Activated gamma-delta T cell treated with anti-CD3 and anti-CD28 coated beads, Interleukin-2, amount 50 U/mL, for 16 hours (primary cell): ENCODE measurements at regions not wholly inside any gene's neighbourhood (a gene's known extent, or its start where the extent isn't known, plus 50 kb on each side); places are given as distances from the start of the nearest gene placed in this dataset.
"Not testable (repeated sequence)": the region's sequence is repeated elsewhere in the genome, so short reads cannot be mapped to it uniquely, and the experiment has no call there.

Source experiments
- DNase-seq: peaks from one replicate; pipeline ENCODE4 v3.0.0-alpha.2; 2020; ENCODE audit warnings: low read depth

DNA sequence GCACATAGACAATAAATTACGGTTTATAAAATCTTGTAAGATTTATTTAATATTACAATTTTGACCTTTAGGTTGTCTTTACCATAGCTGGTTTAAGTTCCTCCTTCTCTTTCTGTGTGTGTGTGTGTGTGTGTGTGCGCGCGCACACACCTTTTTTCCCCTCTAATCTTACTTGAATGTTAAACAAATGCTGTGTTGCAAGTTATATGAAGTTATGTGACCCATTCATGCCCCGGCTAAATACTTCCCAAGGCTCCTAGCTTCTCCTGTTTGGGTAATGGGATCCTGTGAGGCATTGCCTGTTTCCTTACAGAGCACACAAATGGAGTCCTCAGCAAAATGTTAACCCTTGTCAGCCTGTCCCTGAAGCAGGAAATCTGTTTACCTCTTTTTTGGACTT, 125.6 kb upstream of the ZNF608 start:
- no peak for DNase-seq

DNA sequence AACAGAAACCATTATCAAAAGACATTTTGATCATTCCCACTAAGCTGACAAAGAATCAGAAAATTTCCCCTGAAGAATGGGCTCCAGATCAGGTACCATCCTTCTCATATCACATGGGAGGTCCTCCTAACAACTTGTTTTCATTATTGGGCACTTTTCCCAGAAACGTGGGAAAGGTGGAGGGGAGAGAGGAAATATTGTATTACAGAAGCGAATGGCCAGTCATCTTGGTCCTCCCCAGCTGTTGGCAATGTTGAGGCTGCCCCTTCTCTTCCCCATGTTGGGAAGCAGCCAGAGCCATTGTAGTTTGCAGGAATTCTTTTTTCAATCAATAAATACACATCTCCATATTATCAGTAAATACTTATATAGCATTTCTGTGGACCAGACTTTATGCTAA, 126.2 kb upstream of the ZNF608 start:
- no peak for DNase-seq

DNA sequence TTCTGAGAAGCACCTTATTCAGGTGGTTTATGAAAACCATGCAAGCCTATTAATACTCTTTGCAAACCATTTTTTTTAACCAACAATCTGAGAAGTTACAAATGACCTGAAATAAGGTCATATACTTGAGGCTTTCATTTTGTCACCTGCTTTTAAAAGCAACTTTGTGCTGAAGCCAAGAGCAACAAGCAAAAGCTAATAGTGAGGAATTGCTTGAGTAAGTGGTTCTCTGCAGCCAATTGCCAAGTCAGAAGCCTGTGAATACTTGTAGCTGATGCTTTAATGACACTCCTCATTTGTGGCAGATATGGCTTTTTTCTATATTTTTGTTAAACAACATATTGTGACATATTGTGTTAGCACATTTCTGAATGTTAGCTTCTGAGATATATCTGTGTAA, 126.7 kb upstream of the ZNF608 start:
- no peak for DNase-seq

DNA sequence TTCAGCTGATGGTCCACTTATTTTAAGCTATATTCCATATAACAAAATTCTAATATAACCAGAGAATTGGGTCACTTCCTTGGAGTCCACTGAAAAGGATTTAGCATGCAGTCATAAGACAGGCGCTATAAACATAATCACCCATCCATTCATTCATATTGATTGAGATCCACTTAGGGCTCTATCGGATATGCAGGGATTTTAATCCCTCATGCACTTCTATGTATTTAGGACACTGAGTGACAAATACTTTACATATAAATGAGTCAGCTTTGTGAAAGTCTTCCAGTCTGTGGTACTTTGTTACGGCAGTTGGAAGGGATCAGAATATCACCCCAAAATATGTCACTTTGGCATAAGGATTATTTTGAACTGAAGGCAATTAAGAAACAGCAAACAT, 127.3 kb upstream of the ZNF608 start:
- DNase-seq, result no peak

DNA sequence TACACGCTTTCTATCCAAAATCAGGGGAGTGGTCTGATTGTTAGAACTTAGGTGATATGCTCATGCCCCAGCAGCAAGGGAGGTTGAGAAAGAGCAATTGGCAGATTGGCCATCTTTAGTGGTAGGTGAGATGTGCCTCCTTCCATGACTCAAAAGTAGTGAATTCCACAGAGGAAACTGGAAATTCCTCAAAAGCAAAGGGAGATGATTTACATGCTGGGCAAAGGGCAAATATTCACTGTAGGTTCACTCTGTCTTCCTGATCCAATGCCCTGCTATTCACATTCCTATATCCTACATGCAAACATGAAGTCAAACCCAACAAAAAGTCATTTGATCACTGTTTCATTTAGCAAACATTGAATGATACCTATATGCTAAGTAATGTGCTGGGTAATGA, 130.1 kb upstream of the ZNF608 start:
- DNase-seq, result no peak

DNA sequence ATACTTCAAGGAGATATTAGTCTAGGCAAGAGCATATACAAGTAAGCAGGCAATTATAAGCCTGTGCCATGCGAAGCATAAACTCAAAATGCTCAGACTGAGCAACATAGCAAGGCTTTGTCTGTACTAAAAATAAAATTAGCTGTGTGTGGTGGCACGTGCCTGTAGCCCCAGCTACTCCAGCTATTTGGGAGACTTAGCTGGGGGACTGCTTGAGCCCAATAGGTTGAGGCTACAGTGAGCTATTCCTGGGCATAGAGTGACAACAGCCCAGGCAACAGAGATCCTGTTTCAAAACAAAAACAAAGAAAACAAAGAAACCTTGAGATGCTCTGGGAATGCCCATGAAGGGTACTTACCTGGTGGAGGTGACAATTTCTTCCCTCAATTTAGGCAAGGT, 130.5 kb upstream of the ZNF608 start:
- no peak for DNase-seq

DNA sequence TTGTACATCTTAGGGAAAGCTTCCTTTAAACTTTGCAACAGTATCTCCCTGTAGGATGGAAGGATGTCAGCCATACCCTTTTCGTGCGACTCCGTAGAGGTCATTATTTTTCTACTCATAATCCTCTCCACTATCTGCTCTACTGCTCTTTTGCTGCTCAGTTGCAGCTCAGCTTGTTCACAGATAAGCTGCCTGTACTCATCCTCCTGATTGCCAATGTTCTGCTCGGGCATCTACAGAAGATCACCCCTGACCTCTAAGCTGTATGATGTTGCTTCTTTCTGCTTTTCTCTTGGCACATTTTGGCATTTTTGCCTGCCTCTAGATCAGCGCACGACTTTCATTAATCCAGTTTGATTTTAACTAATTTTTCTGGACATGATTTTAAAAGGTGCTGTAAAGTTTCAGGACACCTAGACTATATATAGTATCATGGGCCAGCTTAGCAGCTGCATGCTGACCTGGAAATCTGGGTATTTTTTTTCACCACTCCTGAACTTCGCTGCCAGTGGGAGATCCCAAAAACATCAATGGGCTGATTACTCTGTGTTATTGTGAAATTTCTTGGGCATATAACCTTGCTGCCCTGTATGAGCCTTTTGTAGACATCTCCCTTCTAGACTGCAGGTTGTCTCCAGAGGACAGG, 131.2 kb upstream of the ZNF608 start:
- DNase-seq, result no peak

DNA sequence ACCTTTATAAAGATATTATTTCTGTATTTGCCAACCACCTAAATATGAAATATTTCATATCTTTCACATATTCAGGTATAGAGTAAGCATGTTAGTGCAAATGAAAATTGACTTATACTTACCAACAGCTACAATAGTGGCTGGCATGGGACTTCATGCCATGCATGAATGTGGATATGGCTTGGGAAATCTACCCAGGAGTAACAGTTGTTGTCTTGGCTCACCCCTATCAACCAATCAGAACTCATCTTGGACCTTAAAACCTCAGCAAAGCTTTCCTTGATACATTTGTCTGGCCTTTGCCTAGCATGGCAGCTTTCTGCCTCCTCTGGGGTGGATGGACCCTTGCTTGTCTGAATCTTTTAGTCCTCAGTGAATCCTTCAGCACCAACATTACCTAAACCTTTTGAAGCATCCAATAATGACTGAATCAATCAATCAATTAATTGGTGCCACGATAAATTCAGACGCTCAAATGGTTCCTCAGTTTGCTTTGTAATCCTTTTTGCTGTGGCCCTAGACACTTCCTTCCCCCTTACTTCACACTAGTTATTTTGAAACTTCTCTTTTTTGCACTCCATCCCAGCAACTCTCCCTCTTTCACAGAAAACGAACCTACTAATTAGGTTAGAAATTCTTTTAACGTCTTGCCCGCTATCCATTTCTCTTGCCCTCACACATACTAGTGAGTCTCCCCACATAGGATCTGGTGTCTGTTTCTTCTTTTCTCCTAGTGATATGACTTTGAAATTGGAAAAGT, 132.3 kb upstream of the ZNF608 start:
- no peak for DNase-seq

DNA sequence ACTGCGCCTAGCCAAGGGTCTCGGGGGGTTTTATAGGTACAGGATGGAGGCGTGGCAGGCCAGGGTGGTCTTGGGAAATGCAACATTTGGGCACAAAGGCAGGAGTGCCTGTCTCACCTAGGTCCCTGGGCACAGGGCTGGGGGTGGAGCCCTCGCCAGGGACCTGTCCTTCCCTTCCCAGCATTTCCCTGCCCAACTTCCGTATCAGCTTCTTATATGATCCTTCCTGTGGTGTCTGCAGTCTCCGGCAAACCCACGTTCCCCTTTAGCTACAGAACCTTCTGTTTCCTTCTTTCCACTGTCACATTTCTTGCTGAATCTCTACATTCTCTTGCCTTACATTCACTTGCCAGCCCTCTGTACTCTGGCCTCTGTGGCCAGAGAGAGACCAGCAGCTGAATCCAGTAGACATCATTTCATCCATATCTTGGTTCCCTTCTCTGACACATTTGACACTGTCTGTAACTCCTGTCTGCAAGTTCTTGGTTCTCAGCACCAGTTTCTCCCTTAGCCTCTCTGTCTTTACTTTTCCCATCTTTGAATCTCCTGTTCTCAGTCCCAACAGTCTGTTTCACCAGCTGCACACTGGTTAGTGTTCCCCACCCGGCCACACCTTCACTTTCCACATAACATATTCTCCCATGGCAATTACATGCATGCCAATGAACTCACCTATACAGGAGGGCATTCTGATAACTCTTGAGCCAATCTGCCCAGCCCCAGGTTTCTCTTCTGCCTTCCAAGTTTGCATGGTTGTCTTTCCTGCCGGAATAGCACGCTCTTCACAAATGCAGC, 134.7 kb upstream of the ZNF608 start:
- DNase-seq, result no peak

DNA sequence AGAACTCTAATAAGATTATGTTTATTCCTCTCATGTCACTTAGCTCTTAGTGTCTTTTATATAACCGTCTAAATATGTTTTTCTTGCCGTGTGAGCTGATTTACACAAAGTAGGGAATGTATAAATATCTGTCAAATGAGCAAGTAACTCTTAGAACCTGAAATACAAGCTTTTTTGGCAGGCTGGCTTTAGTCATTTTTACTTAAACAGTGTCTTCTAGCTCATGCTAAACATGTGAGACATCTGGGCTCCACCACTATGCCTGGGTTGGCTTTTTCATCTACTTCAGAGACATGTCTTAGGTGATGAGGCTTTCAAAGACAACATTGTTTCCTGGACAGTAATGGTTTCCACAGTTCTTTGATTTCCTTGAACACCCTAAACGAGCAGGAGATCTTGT, 137.2 kb upstream of the ZNF608 start:
- DNase-seq, result no peak

DNA sequence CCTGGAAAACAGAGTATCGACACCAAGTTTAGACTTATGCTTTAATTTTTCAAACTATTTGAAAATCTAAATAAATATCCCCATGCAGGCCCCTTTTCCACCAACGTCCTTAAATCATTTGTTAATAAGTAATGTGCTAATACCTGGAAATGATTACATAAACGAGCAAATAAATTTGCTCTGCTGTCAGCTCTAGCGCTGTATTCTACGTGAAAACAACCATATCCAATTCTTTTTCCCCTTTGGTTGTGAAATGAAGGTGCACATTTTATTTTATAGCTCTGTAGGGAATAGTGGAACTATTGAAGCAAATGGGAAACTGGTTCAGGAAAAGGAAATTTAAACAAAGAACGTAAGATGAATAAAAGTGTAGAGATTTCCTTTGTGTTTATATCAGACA, 137.7 kb upstream of the ZNF608 start:
- DNase-seq, result no peak

DNA sequence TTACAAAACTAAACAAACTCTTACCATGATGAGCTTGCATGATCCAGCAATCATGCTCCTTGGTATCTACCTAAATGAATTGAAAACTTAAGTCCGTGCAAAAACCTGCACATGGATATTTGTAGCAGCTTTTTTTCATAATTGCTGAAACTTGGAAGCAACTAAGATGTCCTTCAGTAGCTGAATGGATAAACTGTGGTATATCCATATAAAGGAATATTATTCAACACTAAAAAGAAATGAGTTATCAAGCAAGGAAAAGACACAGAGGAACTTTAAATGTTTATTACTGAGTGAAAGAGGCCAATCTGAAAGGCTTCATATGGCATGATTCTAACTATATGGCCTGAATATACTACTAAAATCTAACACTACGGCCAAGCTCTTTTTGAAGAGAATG, 139.1 kb upstream of the ZNF608 start:
- no peak for DNase-seq

DNA sequence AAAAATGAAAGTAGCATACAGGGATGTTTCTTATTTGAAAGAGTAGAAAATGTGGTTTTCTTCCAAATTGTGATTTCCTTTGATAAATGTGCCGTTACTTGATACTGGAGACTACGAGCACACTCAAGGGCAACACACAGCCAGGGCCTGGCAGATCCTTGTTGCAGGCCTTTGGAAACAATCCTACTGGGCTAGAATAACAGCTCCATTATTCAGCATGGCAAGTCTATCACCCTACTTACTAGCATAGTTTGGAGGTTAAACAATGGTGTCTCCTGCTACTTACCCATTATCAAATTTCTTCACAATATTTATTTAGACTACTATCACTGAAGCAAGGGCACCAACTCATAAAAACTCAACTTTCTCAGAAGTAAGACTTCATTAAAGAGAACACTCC, 140.8 kb upstream of the ZNF608 start:
- DNase-seq, result no peak

DNA sequence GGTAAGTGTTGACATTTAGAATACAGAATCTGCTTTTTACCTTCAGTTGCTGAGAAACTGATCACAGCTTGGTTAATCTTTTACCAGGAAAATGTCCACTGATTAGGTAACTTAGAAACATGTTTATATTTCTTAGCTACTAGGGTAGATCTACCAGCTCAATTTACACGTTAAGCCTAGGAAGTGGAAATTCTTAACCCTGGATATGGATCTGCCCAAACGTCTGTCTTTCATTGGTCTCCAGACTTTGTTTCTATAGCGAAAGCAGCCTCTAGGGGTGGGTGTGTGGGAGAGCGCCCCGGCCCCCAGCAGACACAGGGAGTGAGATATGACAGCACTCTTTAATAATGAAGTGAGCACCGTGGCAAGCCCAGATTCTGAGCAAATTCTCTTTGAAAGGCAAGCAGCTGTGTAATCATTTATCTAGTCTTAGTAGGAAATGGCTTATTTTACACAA, 141.6 kb upstream of the ZNF608 start:
- DNase-seq, result no peak

DNA sequence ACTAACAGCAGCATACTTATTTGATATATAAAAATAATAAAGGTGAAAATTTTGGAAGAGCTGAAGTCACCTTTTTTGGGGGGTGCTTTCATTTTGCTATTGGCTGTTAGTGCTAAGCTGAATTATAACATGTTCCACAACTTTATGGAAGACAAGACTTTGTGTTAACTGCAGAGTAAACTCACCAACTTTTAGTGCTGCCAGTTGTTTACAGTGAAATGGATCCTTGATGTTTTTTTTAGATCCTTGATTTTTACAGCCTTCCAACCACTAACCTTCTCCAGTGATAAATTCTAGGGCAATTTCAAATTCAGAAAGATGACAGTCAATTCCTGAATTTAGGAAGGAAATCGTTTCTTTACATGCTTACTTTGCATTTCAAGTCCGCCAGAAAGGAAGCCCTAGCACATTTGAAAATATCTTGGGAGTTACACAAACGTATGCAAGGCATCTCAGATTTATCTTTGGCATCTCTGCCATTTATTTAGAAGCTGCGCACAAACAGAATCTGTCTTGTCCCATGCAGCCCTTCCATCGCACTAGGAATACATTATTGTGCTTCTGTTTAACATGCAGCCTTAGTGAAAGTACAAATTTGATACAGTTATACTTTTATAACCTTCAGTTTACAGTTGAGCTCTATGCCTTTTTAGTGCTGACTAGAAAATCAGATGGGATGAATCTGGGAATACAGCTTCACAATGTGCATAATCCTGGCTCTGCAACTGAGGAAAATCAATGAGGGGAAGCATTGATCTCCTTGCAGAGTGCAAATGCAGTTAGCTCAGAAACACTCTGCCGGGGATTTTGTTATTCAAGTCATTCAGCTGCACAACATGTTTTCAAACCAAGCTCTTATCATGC, 142.4 kb upstream of the ZNF608 start:
- no peak for DNase-seq

DNA sequence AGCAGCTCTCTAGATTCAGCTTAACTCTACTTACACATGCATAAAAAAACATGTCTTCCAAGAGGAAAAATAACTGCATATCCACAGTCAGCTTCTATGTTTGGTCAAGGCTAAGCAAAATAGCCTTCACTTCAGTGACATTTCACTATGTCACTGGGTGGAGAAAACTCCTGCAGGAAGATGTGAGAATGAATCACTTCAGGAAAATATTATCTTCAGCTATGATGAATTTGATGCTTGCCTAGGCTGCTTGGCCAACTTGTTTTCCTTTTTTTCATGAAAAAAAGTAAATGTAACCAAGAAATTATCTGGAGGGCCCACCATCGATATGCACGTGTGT, 143.0 kb upstream of the ZNF608 start:
- DNase-seq, result no peak

DNA sequence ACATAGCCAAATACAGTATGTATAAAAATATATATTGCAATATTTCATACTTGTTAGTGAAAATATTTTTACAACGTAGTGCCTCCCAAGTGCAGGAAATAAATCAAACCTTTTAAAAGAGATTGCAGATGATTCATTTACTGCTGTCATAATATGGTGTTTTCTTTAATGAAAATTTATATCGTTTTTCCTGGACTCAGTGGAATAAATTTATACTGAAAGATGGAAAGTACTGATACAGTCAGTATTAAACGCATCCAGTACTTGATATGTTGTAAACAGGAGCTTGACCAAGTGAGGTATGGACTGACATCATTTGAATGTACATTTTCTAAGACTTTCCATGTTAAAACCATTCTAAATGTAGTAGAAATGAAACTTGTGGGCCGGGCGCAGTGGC, 143.4 kb upstream of the ZNF608 start:
- no peak for DNase-seq

DNA sequence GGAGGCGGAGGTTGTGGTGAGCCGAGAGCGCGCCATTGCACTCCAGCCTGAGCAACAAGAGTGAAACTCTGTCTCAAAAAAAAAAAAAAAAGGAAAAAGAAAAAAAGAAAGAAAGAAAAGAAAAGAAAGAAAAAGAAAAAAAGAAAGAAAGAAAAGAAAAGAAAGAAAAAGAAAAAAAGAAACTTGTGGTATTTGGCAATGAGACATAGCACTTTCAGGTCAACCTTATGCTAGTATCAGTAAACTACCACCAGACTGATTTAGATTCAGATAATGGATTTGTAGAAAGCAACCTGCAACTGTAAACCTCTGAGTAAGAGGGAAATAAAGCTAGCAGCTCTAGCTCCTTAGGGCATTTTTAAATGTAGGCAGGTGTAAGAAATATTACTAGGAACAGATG, 144.0 kb upstream of the ZNF608 start:
- not testable (repeated sequence) for DNase-seq

DNA sequence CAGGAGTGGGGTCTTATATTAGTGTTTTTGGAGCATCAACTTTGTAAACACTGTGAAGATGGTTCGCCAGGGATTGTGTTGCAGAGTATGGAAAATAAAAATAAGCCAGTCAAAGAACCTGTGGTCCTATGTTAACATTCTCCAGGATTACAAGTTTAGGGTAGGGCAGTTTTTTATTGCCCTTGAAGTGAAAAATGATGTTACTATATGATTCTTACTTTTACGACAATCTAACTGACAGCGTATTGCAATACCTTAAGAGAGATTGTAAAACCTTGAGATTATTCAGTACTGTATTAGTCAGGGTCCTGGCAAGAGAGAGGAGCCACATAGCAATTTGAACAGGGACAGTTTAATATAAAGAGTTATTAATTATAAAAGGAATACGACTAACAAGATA, 144.7 kb upstream of the ZNF608 start:
- DNase-seq, result no peak

DNA sequence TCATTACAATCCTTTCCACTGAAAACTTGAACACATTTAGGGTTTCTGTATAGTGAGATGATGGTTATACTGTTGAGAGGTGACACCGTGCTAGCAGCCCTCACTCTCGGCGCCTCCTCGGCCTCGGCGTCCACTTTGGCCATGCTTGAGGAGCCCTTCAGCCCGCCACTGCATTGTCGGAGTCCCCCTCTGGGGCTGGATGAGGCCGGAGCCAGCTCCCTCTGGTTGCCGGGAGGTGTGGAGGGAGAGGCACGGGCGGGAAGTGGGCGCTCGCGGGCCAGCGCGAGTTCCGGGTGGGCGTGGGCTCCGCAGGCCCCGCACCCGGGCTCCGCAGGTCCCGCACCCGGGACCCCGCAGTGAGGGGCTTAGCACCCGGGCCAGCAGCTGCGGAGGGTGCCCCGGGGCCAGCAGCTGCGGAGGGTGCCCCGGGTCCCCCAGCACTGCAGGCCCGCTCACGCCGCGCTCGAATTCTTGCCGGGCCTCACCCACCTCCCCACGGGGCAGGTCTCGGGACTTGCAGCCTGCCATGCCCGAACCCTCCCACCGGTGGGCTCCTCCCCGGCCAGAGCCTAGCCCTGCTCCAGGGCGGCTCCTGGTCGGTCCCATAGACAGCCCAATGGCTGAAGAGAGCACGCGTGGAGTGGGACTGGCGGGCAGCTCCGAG, 145.9 kb upstream of the ZNF608 start:
- DNase-seq, result no peak

DNA sequence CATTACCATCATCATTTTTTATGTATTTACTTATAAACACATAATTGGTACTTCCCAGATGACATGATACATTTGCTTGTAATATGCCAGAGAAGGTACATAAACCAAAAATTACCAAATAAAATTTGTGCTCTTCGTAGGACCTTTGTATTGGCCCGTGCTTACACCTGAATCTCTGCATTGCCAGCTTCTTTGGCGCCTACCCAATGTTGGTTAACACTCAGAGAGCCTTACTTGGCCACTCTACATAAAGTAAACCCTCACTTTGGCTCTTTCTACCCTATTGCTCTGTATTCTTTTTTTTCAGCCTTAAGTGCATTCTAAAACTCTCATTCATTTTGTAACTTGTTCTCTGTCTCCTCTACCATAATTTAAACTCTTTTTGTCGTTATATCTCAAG, 148.1 kb upstream of the ZNF608 start:
- no peak for DNase-seq

DNA sequence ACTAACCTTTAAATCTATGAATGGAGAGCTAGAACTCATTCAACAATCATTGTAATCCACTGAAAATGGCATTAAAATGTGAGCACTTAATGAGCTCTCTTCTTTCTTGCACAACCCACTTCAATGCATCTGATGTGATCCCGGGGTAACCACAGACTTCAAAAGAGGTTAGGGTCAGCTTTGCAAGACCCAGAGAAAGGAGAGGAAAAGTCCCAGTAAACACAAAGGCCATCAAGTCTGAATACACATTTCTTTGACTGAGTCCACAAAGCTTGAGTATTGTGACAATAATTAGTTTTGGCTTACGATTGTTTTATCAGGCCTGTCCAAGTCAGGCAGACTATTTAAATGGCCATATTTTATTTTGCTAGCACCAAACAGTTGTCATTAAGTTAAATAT, 148.8 kb upstream of the ZNF608 start:
- DNase-seq, result no peak
